HL-60 (cell line): ENCODE measurements at regions not wholly inside any gene's neighbourhood (a gene's known extent, or its start where the extent isn't known, plus 50 kb on each side); places are given as distances from the start of the nearest gene placed in this dataset.

ENCODE experiments used
- DNase-seq, 2 experiments: peaks; one replicate each; pipeline ENCODE4 v3.0.0-alpha.2; 2010 to 2020; ENCODE audit warnings: low read depth in 1 of 2, low spot score in 1 of 2
- H3K27ac ChIP-seq: fragments of 250-450 bp; sonication (Bioruptor Pico); replicated peaks from 2 replicates; pipeline ENCODE4 v1.5.1; 2020; ENCODE audit warnings: mild to moderate bottlenecking, moderate library complexity
- H3K27me3 ChIP-seq: fragments of 250-450 bp; sonication (Bioruptor Pico); 2 replicates; pipeline ENCODE4 v1.5.1; 2021; ENCODE audit warnings: mild to moderate bottlenecking, moderate library complexity; ENCODE audit not compliant: insufficient read depth, poor library complexity, severe bottlenecking
- H3K4me3 ChIP-seq: replicated peaks from 2 replicates; pipeline ENCODE4 v1.5.1; 2011; ENCODE audit warnings: mild to moderate bottlenecking, control low read depth, low read length; ENCODE audit not compliant: insufficient read depth
- GABPA ChIP-seq: IDR thresholded peaks from 2 replicates; pipeline ENCODE4 v1.6.1; 2012; ENCODE audit warnings: low read depth
- POLR2AphosphoS5 ChIP-seq: IDR thresholded peaks from 2 replicates; pipeline ENCODE4 v1.6.1; 2012; ENCODE audit warnings: low read depth
- SPI1 ChIP-seq: IDR thresholded peaks from 2 replicates; pipeline ENCODE4 v1.6.1; 2012; ENCODE audit warnings: low read depth, mild to moderate bottlenecking, borderline replicate concordance
- TF ChIP-seq, protein P1 (sequence below): IDR thresholded peaks from one replicate; pipeline ENCODE4 v1.5.1; 2011; ENCODE audit warnings: low read length, control low read depth, inconsistent platforms; ENCODE audit not compliant: insufficient read depth
- TF ChIP-seq, protein P2 (sequence below): IDR thresholded peaks from 2 replicates; pipeline ENCODE4 v1.6.1; 2012; ENCODE audit warnings: low read depth; ENCODE audit not compliant: insufficient replicate concordance

DNA sequence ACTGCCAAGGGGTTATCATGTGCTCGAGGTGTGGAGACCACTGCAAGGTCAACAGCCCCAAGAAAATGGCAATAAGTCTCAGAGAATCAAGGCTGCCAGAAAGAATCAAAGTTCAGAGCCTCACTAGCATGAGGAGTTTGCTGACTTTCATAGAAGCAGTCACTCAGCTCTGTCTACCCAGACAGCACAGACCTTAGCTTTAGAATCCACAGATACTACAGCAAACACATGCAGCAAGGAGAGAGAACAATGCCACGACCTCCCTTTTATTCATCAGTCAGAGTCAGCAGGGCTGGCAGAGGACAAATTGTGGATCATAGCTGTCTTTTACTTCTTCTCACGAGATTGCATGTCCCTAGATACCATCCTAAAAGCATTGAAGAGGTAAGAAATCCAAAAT lies 121.3 kb downstream of the MBL2 start:
- H3K27ac ChIP-seq: no peak overlapping the region
- H3K27me3 ChIP-seq: peaks cover 3% of the 10 kb centered on the region
- no peak for DNase-seq
- H3K4me3 ChIP-seq: no peak overlapping the region
- TF ChIP-seq POLR2AphosphoS5: no peak
- TF ChIP-seq SPI1: no peak
- TF ChIP-seq, protein P1, sequence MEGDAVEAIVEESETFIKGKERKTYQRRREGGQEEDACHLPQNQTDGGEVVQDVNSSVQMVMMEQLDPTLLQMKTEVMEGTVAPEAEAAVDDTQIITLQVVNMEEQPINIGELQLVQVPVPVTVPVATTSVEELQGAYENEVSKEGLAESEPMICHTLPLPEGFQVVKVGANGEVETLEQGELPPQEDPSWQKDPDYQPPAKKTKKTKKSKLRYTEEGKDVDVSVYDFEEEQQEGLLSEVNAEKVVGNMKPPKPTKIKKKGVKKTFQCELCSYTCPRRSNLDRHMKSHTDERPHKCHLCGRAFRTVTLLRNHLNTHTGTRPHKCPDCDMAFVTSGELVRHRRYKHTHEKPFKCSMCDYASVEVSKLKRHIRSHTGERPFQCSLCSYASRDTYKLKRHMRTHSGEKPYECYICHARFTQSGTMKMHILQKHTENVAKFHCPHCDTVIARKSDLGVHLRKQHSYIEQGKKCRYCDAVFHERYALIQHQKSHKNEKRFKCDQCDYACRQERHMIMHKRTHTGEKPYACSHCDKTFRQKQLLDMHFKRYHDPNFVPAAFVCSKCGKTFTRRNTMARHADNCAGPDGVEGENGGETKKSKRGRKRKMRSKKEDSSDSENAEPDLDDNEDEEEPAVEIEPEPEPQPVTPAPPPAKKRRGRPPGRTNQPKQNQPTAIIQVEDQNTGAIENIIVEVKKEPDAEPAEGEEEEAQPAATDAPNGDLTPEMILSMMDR: no peak
- TF ChIP-seq, protein P2, sequence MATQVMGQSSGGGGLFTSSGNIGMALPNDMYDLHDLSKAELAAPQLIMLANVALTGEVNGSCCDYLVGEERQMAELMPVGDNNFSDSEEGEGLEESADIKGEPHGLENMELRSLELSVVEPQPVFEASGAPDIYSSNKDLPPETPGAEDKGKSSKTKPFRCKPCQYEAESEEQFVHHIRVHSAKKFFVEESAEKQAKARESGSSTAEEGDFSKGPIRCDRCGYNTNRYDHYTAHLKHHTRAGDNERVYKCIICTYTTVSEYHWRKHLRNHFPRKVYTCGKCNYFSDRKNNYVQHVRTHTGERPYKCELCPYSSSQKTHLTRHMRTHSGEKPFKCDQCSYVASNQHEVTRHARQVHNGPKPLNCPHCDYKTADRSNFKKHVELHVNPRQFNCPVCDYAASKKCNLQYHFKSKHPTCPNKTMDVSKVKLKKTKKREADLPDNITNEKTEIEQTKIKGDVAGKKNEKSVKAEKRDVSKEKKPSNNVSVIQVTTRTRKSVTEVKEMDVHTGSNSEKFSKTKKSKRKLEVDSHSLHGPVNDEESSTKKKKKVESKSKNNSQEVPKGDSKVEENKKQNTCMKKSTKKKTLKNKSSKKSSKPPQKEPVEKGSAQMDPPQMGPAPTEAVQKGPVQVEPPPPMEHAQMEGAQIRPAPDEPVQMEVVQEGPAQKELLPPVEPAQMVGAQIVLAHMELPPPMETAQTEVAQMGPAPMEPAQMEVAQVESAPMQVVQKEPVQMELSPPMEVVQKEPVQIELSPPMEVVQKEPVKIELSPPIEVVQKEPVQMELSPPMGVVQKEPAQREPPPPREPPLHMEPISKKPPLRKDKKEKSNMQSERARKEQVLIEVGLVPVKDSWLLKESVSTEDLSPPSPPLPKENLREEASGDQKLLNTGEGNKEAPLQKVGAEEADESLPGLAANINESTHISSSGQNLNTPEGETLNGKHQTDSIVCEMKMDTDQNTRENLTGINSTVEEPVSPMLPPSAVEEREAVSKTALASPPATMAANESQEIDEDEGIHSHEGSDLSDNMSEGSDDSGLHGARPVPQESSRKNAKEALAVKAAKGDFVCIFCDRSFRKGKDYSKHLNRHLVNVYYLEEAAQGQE: no peak
- no peak for TF ChIP-seq GABPA

DNA sequence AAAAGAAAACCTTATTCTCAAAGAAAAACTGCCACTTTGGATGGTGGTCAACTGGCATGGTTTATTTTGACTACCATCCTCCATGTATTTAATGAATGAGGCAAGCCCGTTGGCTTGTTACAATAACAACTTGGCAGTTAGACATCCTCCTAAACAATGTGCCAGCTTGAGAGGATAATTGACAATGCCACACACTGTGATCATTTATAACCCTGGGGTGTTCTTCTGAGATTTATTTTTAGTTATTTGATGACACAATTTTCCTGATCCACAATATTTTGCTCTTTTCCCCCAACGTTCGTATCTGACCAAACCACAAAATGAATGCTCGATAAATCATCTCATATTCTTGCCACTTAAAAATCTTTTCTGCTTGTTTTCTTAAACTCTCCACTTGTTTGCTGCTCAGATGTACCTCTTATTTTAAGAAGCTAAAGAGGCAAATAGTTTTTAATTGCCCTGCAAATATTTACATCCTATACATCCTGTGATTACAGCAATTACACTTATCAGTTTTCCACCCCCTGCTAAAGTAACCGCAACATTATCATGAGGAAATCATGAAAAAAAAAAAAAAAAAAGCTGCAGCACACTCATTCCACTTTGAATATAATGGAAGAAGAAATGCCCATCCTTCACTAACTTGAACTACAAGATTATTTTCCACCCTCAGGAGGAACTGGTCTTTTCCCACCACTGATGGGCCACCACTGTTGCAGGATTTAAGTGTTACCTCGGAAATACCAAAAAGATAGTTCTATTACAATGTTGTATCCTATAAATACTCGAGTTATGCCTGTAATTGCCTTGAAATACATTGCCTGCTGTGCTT lies 119.9 kb downstream of the MBL2 start:
- Histone ChIP-seq H3K27me3 (peaks cover 3% of the 10 kb centered on the region), H3K4me3 (no peak overlapping the region)
- no peak for DNase-seq

DNA sequence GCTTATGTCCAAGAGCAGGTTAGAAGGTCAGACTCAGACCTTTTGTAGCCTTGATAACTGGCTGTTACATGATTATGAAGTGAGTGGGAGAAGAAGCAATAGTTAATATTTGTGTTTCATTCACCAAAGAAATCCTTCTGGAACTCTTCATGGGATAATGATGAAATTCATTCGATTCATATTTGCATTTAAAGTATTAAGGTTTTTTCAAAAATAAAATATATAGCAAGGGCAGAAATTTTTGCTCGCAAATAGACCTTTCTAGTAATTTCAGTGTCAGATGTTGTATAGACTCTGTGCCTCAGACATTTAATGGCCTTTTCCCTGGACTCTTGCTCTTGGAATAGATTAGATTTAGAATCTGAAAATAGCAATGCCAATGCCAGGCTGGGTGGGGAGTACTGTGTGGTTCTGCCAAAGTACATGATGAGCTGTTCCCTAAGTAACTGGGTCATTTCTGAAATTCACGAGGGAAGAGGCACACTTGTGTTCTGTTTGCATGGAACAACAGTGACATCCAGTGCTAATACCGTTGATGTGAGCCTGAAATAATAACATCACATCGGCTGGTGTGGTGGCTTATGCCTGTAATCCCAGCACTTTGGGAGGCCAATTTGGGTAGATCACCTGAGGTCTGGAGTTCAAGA lies 119.2 kb downstream of the MBL2 start:
- peaks cover 3% of the 10 kb centered on the region for H3K27me3 ChIP-seq
- TF ChIP-seq SPI1: no peak
- TF ChIP-seq, protein P2: no peak
- TF ChIP-seq, protein P1: no peak
- TF ChIP-seq GABPA: no peak
- TF ChIP-seq POLR2AphosphoS5: no peak
- no peak overlapping the region for H3K4me3 ChIP-seq
- DNase-seq: no peak
- H3K27ac ChIP-seq: no peak overlapping the region

More for the DNA sequence above, 119.9 kb downstream of the MBL2 start:
- TF ChIP-seq SPI1: no peak
- TF ChIP-seq, protein P2: no peak
- TF ChIP-seq, protein P1: no peak
- no peak for TF ChIP-seq POLR2AphosphoS5
- no peak for TF ChIP-seq GABPA
- no peak overlapping the region for H3K27ac ChIP-seq
